Keratinocyte (primary cell): ENCODE measurements at regions not wholly inside any gene's neighbourhood (a gene's known extent, or its start where the extent isn't known, plus 50 kb on each side); places are given as distances from the start of the nearest gene placed in this dataset.

ENCODE experiments used
- DNase-seq: peaks from one replicate; pipeline ENCODE4 v3.0.0-alpha.2; 2011; ENCODE audit warnings: low read depth, missing footprints, low spot score
- FAIRE-seq: peaks from 2 replicates; lab custom pipeline; 2011; peaks lifted over from hg19 to GRCh38; lab: Jason Lieb, UNC
- H2AFZ ChIP-seq: 2 replicates; pipeline ENCODE4 v1.6.0; 2012; ENCODE audit warnings: low read length, control low read depth, inconsistent platforms; ENCODE audit not compliant: control insufficient read depth
- H3K27ac ChIP-seq: 2 replicates; pipeline ENCODE4 v1.5.1; 2011; ENCODE audit warnings: low read length; ENCODE audit not compliant: control insufficient read depth, insufficient read depth
- H3K27me3 ChIP-seq: 3 replicates; pipeline ENCODE4 v1.6.0; 2011; ENCODE audit warnings: low read length; ENCODE audit not compliant: control insufficient read depth, insufficient read depth; ENCODE audit errors: extremely low read depth
- H3K36me3 ChIP-seq, 2 experiments: 2 replicates in 1 of 2; 3 replicates in 1 of 2; pipeline ENCODE4 v1.5.1; 2011; ENCODE audit warnings: low read length in 2 of 2, mild to moderate bottlenecking in 1 of 2; ENCODE audit not compliant: control insufficient read depth in 2 of 2, insufficient read depth in 2 of 2; ENCODE audit errors: extremely low read depth in 1 of 2
- H3K4me1 ChIP-seq: 3 replicates; pipeline ENCODE4 v1.5.1; 2011; ENCODE audit warnings: low read length; ENCODE audit not compliant: control insufficient read depth, insufficient read depth; ENCODE audit errors: extremely low read depth
- H3K4me2 ChIP-seq: 3 replicates; pipeline ENCODE4 v1.6.0; 2011; ENCODE audit warnings: low read depth, low read length; ENCODE audit not compliant: control insufficient read depth, insufficient read depth; ENCODE audit errors: extremely low read depth
- H3K4me3 ChIP-seq, 3 experiments: fragments of 200-600 bp in 1 of 3; sonication (generic) in 1 of 3; 2 replicates in 2 of 3; 3 replicates in 1 of 3; pipeline ENCODE4 v1.5.1; 2011 to 2016; ENCODE audit warnings: low read length in 3 of 3, mild to moderate bottlenecking in 3 of 3, control low read depth in 2 of 3, inconsistent platforms in 1 of 3, low read depth in 1 of 3, mixed read lengths in 1 of 3, mixed run types in 1 of 3, moderate library complexity in 1 of 3; ENCODE audit not compliant: control insufficient read depth in 2 of 3, insufficient read depth in 2 of 3; ENCODE audit errors: extremely low read depth in 1 of 3
- H3K79me2 ChIP-seq: 2 replicates; pipeline ENCODE4 v1.6.0; 2012; ENCODE audit warnings: low read length; ENCODE audit not compliant: control insufficient read depth, insufficient read depth
- H3K9ac ChIP-seq: 3 replicates; pipeline ENCODE4 v1.6.0; 2011; ENCODE audit warnings: low read length; ENCODE audit not compliant: control insufficient read depth, insufficient read depth; ENCODE audit errors: extremely low read depth
- H3K9me1 ChIP-seq: 3 replicates; pipeline ENCODE4 v1.6.0; 2011; ENCODE audit warnings: low read length; ENCODE audit not compliant: control insufficient read depth, insufficient read depth; ENCODE audit errors: extremely low read depth
- H3K9me3 ChIP-seq: 2 replicates; pipeline ENCODE4 v1.5.1; 2012; ENCODE audit warnings: low read depth, low read length; ENCODE audit not compliant: control insufficient read depth
- H4K20me1 ChIP-seq: 3 replicates; pipeline ENCODE4 v1.6.0; 2011; ENCODE audit warnings: low read length; ENCODE audit not compliant: control insufficient read depth, insufficient read depth; ENCODE audit errors: extremely low read depth
- EZH2 ChIP-seq: IDR thresholded peaks from one replicate; pipeline ENCODE4 v1.6.1; 2012; ENCODE audit warnings: inconsistent platforms, mild to moderate bottlenecking, low read length, moderate library complexity
- dilution Hi-C: fragments of 300-500 bp; cut with MboI; formaldehyde crosslinking; loops from one replicate; pipeline ENCODE4 v1.7.0; 2020; ENCODE audit warnings: low sequenced_read_pairs; ENCODE audit not compliant: extremely low pct_ligation_motif_present
- TF ChIP-seq, protein P1 (sequence below), 3 experiments: IDR thresholded peaks in 1 of 3; conservative IDR thresholded peaks in 1 of 3; optimal IDR thresholded peaks in 1 of 3; 2 replicates in 2 of 3; 3 replicates in 1 of 3; pipeline versions ENCODE3 to v1.5.1; 2011; ENCODE audit warnings: low read length in 3 of 3, mild to moderate bottlenecking in 3 of 3, moderate library complexity in 2 of 3, control low read depth in 1 of 3, inconsistent platforms in 1 of 3; ENCODE audit not compliant: insufficient read depth in 2 of 3; ENCODE audit errors: extremely low read depth in 1 of 3

GRCh38 chrX:44770121-44770520 lies 73.7 kb upstream of the DUSP21 start:
- Histone ChIP-seq H3K36me3 (no peaks in the 10 kb centered on the region), H4K20me1 (no peaks in the 10 kb centered on the region), H3K4me2 (no peak overlapping the region), H3K79me2 (no peaks in the 10 kb centered on the region), H3K9me1 (no peaks in the 10 kb centered on the region), H3K4me1 (no peaks in the 10 kb centered on the region), H2AFZ (no peak overlapping the region), H3K27ac (no peak overlapping the region), H3K9ac (no peak overlapping the region), H3K4me3 (no peak overlapping the region), H3K9me3 (no peaks in the 10 kb centered on the region), H3K27me3 (no peaks in the 10 kb centered on the region)
- dilution Hi-C loops = no loop called here
- no peak for DNase-seq
- FAIRE-seq = no peak
- TF ChIP-seq EZH2 = no peak
- TF ChIP-seq, protein P1, sequence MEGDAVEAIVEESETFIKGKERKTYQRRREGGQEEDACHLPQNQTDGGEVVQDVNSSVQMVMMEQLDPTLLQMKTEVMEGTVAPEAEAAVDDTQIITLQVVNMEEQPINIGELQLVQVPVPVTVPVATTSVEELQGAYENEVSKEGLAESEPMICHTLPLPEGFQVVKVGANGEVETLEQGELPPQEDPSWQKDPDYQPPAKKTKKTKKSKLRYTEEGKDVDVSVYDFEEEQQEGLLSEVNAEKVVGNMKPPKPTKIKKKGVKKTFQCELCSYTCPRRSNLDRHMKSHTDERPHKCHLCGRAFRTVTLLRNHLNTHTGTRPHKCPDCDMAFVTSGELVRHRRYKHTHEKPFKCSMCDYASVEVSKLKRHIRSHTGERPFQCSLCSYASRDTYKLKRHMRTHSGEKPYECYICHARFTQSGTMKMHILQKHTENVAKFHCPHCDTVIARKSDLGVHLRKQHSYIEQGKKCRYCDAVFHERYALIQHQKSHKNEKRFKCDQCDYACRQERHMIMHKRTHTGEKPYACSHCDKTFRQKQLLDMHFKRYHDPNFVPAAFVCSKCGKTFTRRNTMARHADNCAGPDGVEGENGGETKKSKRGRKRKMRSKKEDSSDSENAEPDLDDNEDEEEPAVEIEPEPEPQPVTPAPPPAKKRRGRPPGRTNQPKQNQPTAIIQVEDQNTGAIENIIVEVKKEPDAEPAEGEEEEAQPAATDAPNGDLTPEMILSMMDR (optimal IDR thresholded peaks at IDR 0.05 in 1 of 3, IDR thresholded peaks at IDR 0.05 in 1 of 3, conservative IDR thresholded peaks at IDR 0.05 in 1 of 3; ENCODE audit: extremely low read depth in 1 of 3, insufficient read depth in 2 of 3, low read length in 3 of 3) = no peak

GRCh38 chrX:44767308-44767707 lies 76.5 kb upstream of the DUSP21 start:
- Histone ChIP-seq H3K27ac (no peak overlapping the region), H3K4me3 (no peak overlapping the region), H3K9ac (no peak overlapping the region), H3K79me2 (no peaks in the 10 kb centered on the region), H2AFZ (no peak overlapping the region), H3K4me2 (no peak overlapping the region), H3K36me3 (no peaks in the 10 kb centered on the region), H3K27me3 (no peaks in the 10 kb centered on the region), H3K9me1 (no peaks in the 10 kb centered on the region), H4K20me1 (no peaks in the 10 kb centered on the region), H3K9me3 (no peaks in the 10 kb centered on the region), H3K4me1 (no peaks in the 10 kb centered on the region)
- FAIRE-seq = no peak
- TF ChIP-seq, protein P1 (optimal IDR thresholded peaks at IDR 0.05 in 1 of 3, IDR thresholded peaks at IDR 0.05 in 1 of 3, conservative IDR thresholded peaks at IDR 0.05 in 1 of 3; ENCODE audit: extremely low read depth in 1 of 3, insufficient read depth in 2 of 3, low read length in 3 of 3) = no peak
- TF ChIP-seq EZH2 = no peak
- dilution Hi-C loops = no loop called here
- no peak for DNase-seq
